Spinal cord (tissue), 9 donors: ENCODE measurements at regions not wholly inside any gene's neighbourhood (a gene's known extent, or its start where the extent isn't known, plus 50 kb on each side); places are given as distances from the start of the nearest gene placed in this dataset.

ENCODE experiments used
- DNase-seq, 6 donors: peaks; one replicate each; pipeline versions ENCODE4 v3.0.0 to v3.0.0-alpha.2; 2013 to 2015; ENCODE audit warnings: low spot score in 6 of 6, low read depth in 4 of 6
- H3K27ac ChIP-seq: one replicate; pipeline ENCODE4 v1.5.1; 2013; ENCODE audit warnings: low read depth, low read length, control low read depth
- H3K27me3 ChIP-seq: one replicate; pipeline ENCODE4 v1.6.1; 2013; ENCODE audit warnings: low read length; ENCODE audit not compliant: control insufficient read depth, insufficient read depth
- H3K36me3 ChIP-seq: one replicate; pipeline ENCODE4 v1.6.1; 2013; ENCODE audit warnings: low read length; ENCODE audit not compliant: control insufficient read depth, insufficient read depth
- H3K4me1 ChIP-seq: one replicate; pipeline ENCODE4 v1.6.1; 2013; ENCODE audit warnings: low read length; ENCODE audit not compliant: control insufficient read depth, insufficient read depth
- H3K4me3 ChIP-seq: one replicate; pipeline ENCODE4 v1.5.1; 2013; ENCODE audit warnings: low read depth, low read length, control low read depth
- H3K9me3 ChIP-seq: one replicate; pipeline ENCODE4 v1.6.1; 2013; ENCODE audit warnings: low read length; ENCODE audit not compliant: control insufficient read depth, insufficient read depth
- WGBS: methylation state at CpG from one replicate; pipeline ENCODE4 v1.1.5; 2013; ENCODE audit warnings: missing lambda C conversion rate; ENCODE audit not compliant: insufficient coverage; 5-methylcytosine and 5-hydroxymethylcytosine counted together
- donor health status: healthy.

DNA sequence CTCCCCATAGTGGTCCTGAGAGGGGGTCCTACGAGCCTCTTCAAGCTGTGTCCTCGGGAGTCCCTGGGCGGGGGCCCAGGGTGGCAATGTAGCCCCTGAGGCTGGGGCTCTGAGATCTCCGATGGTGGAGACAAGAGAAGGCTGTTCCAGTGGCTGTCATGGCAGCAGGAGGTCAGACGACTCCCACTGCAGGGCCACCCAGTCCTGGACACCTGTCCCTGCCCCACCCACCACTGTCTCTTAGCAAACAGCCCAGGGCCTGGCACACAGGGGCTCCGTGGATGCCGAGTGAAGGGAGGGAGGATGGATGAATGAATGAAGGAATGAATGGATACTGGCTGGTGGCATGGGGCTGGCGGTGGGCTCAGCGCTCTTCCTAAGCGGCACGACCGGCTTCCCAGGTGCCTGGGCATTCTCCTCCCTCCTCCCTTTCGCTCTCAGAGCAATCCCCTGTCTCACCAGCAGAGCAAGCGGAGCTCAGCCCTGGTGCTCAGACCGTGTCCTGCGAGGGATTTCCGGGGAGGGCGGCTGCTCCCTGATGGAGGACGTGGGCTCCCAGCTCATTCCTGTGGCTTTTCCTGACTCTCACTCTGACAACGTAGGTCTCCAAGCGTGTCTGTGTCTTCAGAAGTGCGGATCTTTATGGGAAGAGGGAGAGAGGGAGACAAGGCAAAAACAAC lies 1272.6 kb downstream of the BRD1 start:
- Histone ChIP-seq H3K4me3 (no peak overlapping the region), H3K4me1 (peaks cover 57% of the 10 kb centered on the region), H3K36me3 (peaks cover 60% of the 10 kb centered on the region), H3K9me3 (no peaks in the 10 kb centered on the region), H3K27me3 (no peaks in the 10 kb centered on the region), H3K27ac (no peak overlapping the region)
- 77% methylated on average over 19 of the region's 22 CpGs for WGBS
- DNase-seq = peak in 1 of 6 donors; percentile 67

DNA sequence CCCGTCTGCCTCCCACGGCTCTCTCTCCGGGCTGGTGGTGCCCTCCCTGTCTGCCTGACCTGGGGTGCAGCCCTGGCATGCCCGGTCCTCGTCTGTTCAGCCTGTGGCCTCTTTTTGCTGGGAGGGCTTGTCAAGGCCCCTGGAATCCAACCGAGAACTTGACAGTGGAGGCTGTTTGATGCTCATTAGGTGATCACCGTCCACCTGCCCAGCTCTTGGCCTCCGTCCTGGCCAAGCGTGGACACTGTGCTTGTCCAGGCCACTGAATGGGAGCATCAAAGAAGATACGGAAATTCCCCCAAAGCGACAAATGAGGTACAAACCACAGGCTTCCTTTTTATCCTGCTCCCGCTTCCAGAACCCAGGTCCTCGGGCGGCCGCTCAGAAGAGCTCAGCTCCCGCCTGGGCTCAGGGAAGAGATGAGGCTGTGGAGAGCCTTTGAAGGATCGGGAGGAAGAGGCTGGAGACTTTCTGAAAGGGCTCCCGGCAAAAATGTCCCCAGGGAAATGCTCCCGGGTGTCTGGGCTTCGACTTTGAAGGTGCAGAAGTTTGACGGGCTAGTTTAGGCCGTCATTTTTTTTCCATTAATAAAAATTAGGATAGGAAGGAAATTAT lies 1273.9 kb downstream of the BRD1 start:
- peaks cover 55% of the 10 kb centered on the region for H3K4me1 ChIP-seq
- H3K9me3 ChIP-seq = no peaks in the 10 kb centered on the region
- H3K27me3 ChIP-seq = no peaks in the 10 kb centered on the region
- DNase-seq = no peak
- no peak overlapping the region for H3K27ac ChIP-seq
- H3K4me3 ChIP-seq = no peak overlapping the region
- peaks cover 55% of the 10 kb centered on the region for H3K36me3 ChIP-seq
- WGBS = 89% methylated on average over 15 of the region's 22 CpGs

DNA sequence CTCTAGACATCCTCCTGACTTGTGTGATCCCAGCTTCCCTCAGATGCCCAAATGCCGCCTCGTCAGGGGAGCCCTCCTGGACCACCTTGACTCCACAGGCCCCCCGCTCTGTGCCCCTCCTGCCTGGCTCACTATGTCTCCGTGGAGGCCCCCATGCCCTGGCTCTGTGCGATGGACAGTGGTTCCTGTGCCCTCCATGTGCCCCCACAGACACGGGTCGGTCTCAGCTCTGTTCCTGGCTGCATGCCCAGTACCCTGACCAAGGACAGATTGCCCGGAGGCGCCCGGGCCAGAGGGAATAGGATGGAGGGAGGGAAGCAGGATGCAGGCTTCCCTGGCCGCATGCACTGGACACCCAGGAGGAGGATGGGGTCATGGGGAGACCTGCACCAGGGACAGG lies 1274.6 kb downstream of the BRD1 start:
- H3K27me3 ChIP-seq = no peaks in the 10 kb centered on the region
- no peak for DNase-seq
- peaks cover 56% of the 10 kb centered on the region for H3K36me3 ChIP-seq
- H3K4me1 ChIP-seq = peaks cover 50% of the 10 kb centered on the region
- H3K4me3 ChIP-seq = no peak overlapping the region
- 53% methylated on average over 11 of the region's 11 CpGs for WGBS
- H3K27ac ChIP-seq = no peak overlapping the region
- H3K9me3 ChIP-seq = no peaks in the 10 kb centered on the region

DNA sequence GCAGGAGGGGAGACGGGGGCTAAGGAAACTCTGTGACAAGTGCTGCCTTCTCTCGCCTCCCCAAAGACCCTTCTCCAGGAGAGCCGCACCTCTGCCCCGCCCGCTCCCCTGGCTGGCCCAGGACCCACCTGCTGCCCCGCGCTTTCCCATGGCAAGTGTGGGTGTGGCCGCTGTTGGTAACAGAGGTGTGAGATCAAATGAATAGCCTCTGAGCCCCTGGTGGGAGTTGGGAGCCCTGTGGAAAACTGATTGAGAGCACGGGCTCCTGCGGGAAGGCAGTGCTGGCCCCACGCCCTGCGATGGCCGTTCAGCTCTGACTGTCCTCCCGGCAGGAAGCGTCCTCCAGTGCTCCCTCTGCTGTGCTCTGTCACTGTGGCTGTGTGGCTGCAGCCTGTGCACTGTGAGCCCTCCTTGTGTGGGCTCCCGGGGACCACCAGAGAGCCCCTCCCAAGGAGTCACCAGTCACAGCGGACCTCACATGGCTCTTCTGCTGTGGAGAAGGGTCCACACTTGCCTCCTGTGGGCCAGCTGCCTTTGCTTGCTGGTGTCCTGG lies 1275.9 kb downstream of the BRD1 start:
- H3K4me1 ChIP-seq = peaks cover 39% of the 10 kb centered on the region
- H3K27ac ChIP-seq = no peak overlapping the region
- H3K9me3 ChIP-seq = no peaks in the 10 kb centered on the region
- H3K36me3 ChIP-seq = peaks cover 54% of the 10 kb centered on the region
- H3K27me3 ChIP-seq = no peaks in the 10 kb centered on the region
- no peak overlapping the region for H3K4me3 ChIP-seq
- WGBS = 79% methylated on average over 17 of the region's 17 CpGs
- DNase-seq = no peak

DNA sequence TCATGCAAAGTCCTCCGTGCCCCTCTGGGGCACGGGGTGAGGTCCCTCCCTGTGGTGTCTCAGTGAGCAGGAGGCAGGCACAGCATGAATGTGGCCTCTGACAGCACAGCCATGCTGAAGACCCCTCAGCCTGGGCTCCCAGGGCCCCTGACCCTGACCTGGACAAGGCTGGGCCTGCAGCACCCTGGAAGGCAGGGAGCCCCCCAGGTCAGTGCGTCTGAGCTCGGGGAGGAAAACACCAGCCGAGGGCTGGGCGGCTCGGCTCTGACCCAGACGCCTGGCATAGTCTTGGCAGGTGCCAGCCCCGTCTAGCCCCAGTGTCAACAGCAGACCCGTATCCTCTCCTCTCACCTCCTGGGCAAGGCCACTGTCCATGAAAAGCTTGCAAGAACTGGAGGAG lies 1276.6 kb downstream of the BRD1 start:
- no peak overlapping the region for H3K4me3 ChIP-seq
- H3K4me1 ChIP-seq = peaks cover 32% of the 10 kb centered on the region
- no peaks in the 10 kb centered on the region for H3K27me3 ChIP-seq
- DNase-seq = no peak
- H3K36me3 ChIP-seq = peaks cover 56% of the 10 kb centered on the region
- no peaks in the 10 kb centered on the region for H3K9me3 ChIP-seq
- no peak overlapping the region for H3K27ac ChIP-seq
- 90% methylated on average over 10 of the region's 10 CpGs for WGBS

DNA sequence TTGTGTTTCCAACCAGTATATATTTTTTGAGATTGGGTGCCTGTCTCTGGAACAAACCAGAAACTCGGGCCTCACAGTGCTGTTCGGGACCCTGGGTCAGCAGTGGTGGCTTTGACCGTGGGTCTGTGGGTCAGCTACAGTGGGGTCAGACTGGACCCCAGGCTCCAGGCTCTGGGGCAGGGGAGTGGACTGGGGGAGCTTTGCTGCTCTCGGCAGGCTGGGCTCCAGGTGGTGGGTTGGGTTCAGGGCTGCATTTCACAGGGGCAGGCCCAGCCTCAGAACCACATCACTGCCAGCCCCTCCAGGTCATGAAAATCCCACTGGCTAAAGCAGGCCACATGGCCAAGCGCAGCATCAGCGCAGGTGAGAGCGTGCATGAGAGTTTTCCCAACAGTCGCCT lies 1279.3 kb downstream of the BRD1 start:
- Histone ChIP-seq H3K4me1 (peaks cover 23% of the 10 kb centered on the region), H3K36me3 (peaks cover 66% of the 10 kb centered on the region), H3K27ac (no peak overlapping the region), H3K4me3 (no peak overlapping the region), H3K27me3 (no peaks in the 10 kb centered on the region), H3K9me3 (no peaks in the 10 kb centered on the region)
- DNase-seq = no peak
- WGBS = 96% methylated on average over 7 of the region's 8 CpGs

DNA sequence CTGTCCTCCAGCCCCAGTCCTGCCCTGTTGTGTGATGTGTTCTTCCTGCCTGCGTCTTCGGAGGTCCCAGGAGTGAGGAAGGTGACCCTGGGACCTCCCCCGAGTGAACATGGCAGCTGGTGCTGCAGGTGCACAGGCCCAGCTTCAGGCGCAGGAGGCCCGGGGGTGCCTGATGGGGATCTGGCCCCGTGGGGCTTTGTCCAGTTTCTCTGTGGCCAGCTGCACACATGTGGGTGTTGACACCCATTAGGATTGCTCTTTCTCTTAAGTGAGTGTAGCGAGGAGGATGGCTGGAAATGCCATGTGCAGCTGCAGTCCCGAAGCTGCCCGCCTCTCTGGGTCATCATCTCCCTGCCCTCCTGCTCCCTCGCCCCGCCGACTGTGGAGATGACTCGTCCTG lies 1279.7 kb downstream of the BRD1 start:
- DNase-seq = no peak
- no peak overlapping the region for H3K4me3 ChIP-seq
- peaks cover 19% of the 10 kb centered on the region for H3K4me1 ChIP-seq
- H3K27me3 ChIP-seq = no peaks in the 10 kb centered on the region
- H3K36me3 ChIP-seq = peaks cover 65% of the 10 kb centered on the region
- WGBS = 96% methylated on average over 11 of the region's 13 CpGs
- H3K27ac ChIP-seq = no peak overlapping the region
- H3K9me3 ChIP-seq = no peaks in the 10 kb centered on the region

DNA sequence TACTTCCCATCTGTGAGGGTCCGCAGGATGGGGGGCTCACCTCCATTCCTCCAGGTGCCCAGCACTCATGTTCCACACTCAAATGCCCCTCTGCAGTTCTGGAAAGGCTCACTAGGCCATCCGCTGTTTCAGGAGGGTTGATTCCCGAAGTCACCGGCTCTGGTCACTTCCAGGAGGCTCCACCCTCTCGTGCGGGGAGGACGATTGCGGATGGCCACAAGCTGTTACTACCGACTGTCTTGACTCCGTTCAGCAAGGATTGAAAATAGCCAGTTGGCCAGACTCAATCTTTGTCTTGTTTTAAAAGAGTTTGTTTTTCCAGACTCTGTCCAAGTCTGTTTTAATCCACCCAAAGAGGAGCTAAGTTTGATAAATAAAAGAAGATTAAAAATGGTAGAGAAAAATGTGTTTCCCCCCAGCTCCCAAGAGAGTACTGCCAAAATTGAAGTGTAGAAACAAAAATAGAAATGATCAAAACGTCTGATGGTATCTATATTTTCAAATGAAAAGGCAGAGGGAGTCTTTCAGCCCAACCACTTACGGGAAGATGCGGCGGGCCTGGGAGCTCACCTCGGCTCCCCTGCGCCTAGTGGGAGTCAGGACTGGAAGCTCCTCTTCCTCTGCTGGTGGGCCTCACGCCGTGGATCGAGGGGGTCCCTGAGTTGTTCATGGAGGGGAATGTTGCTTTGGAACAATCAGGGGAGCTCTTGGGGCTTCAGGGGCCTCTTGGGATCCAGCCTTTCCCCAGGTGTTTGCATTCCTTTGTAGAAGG lies 1280.8 kb downstream of the BRD1 start:
- WGBS = 89% methylated on average over 15 of the region's 19 CpGs
- Histone ChIP-seq H3K9me3 (no peaks in the 10 kb centered on the region), H3K27ac (no peak overlapping the region), H3K4me1 (peaks cover 10% of the 10 kb centered on the region), H3K4me3 (no peak overlapping the region), H3K36me3 (peaks cover 57% of the 10 kb centered on the region), H3K27me3 (no peaks in the 10 kb centered on the region)
- peak in 1 of 6 donors; percentile 38 for DNase-seq

DNA sequence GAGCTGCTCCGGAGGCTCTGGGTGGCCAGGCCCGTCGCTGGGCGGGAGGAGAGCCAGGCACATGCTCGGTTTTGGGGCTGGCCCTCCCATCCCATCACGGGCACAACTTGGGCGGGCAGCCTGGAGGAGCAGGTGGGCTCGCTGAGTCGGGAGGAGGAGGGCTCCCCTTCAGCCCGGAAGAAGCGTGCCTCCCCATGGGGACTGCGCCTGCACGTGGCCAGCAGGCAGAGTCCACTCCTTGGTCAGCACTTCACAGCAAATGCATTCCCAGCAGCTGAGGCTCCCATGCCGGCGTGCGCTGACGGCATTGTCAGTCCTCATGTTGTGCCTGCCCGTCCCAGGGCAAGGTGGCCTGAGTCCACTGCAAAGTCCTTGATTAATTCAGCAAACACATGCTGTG lies 1281.7 kb downstream of the BRD1 start:
- H3K27ac ChIP-seq = no peak overlapping the region
- peaks cover 56% of the 10 kb centered on the region for H3K36me3 ChIP-seq
- no peaks in the 10 kb centered on the region for H3K27me3 ChIP-seq
- DNase-seq = no peak
- peaks cover 16% of the 10 kb centered on the region for H3K4me1 ChIP-seq
- H3K4me3 ChIP-seq = no peak overlapping the region
- no peaks in the 10 kb centered on the region for H3K9me3 ChIP-seq
- 85% methylated on average over 17 of the region's 18 CpGs for whole genome bisulfite sequencing
